GM12865 (cell line): ENCODE measurements at regions not wholly inside any gene's neighbourhood (a gene's known extent, or its start where the extent isn't known, plus 50 kb on each side); places are given as distances from the start of the nearest gene placed in this dataset.

ENCODE experiments used
- DNase-seq: peaks from one replicate; pipeline ENCODE4 v3.0.0; 2010; ENCODE audit warnings: low read depth
- H3K4me3 ChIP-seq: 2 replicates; pipeline ENCODE4 v1.5.1; 2011; ENCODE audit warnings: mild to moderate bottlenecking, low read depth, low read length, control low read depth
- CTCF ChIP-seq: IDR thresholded peaks from 2 replicates; pipeline ENCODE4 v1.5.1; 2011; ENCODE audit warnings: low read length, control low read depth, low read depth, inconsistent platforms; ENCODE audit not compliant: insufficient read depth; ENCODE audit errors: missing control alignments

GRCh38 chr18:78784861-78785260 lies 194.8 kb upstream of the SALL3 start:
- TF ChIP-seq CTCF, result no peak
- no peak for DNase-seq

GRCh38 chr18:78785706-78786105 lies 193.9 kb upstream of the SALL3 start:
- TF ChIP-seq CTCF, result no peak
- no peak overlapping the region for H3K4me3 ChIP-seq
- no peak for DNase-seq

More at GRCh38 chr18:78784861-78785260, 194.8 kb upstream of the SALL3 start:
- H3K4me3 ChIP-seq, result no peak overlapping the region

- no peak for DNase-seq
- TF ChIP-seq CTCF, result no peak
- H3K4me3 ChIP-seq, result no peak overlapping the region
Measured at GRCh38 chr18:78786776-78787175, 192.8 kb upstream of the SALL3 start.

GRCh38 chr18:78787751-78788150 lies 191.9 kb upstream of the SALL3 start:
- H3K4me3 ChIP-seq, result no peak overlapping the region
- no peak for TF ChIP-seq CTCF
- DNase-seq, result no peak

GRCh38 chr18:78788161-78788560 lies 191.5 kb upstream of the SALL3 start:
- TF ChIP-seq CTCF, result no peak
- DNase-seq, result no peak
- no peak overlapping the region for H3K4me3 ChIP-seq

GRCh38 chr18:78789850-78790249 lies 189.8 kb upstream of the SALL3 start:
- no peak for TF ChIP-seq CTCF
- no peak for DNase-seq
- no peak overlapping the region for H3K4me3 ChIP-seq

- no peak for DNase-seq
- TF ChIP-seq CTCF, result no peak
- no peak overlapping the region for H3K4me3 ChIP-seq
Measured at GRCh38 chr18:78790511-78790910, 189.1 kb upstream of the SALL3 start.
